PC-3 (cell line): ENCODE measurements at regions not wholly inside any gene's neighbourhood (a gene's known extent, or its start where the extent isn't known, plus 50 kb on each side); places are given as distances from the start of the nearest gene placed in this dataset.

Experiments used
- EZH2 ChIP-seq: fragments of 300-600 bp; sonication (generic); IDR thresholded peaks from one replicate; pipeline ENCODE4 v1.6.1; 2017; ENCODE audit warnings: antibody characterized with exemption, mild to moderate bottlenecking, low read length; ENCODE audit not compliant: unreplicated experiment
- TF ChIP-seq, protein P1 (sequence below): fragments of 300-600 bp; sonication (generic); conservative IDR thresholded peaks from 2 replicates; pipeline ENCODE4 v1.5.1; 2017; ENCODE audit warnings: antibody characterized with exemption, low read depth, mild to moderate bottlenecking, low read length

DNA sequence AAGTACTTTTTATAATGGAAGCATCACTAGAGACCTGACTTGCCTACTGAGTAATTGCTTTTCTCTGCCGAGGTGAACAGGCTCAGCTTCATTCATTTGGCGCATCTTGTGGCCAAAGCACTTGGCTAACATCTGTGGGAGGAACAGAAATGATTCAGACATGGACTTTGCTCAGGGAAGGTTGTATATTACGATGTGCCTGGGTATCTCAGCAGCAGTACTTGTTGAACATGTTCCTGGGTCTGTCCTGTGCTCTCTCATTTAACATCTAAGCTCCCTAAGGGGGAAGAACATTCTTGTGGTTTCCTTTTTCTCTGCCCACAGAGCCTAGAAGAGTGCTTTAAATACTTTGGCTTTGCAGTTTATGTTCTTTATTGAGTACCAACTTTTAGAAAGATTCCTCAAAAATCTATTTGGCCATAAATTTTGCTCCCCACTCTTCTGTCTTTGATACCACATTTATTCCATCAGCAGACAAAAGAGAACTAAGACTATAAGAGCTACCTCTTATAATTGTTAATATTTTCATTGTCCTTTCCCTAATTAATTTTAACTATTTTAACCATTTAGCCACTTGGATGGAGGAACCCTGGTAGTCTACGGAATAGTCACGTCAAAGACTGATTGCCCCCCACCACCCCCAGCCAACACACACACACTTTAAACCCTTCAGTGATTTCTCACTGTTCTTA, 101.2 kb upstream of the EGLN3 start:
- no peak for TF ChIP-seq EZH2
- TF ChIP-seq, protein P1, sequence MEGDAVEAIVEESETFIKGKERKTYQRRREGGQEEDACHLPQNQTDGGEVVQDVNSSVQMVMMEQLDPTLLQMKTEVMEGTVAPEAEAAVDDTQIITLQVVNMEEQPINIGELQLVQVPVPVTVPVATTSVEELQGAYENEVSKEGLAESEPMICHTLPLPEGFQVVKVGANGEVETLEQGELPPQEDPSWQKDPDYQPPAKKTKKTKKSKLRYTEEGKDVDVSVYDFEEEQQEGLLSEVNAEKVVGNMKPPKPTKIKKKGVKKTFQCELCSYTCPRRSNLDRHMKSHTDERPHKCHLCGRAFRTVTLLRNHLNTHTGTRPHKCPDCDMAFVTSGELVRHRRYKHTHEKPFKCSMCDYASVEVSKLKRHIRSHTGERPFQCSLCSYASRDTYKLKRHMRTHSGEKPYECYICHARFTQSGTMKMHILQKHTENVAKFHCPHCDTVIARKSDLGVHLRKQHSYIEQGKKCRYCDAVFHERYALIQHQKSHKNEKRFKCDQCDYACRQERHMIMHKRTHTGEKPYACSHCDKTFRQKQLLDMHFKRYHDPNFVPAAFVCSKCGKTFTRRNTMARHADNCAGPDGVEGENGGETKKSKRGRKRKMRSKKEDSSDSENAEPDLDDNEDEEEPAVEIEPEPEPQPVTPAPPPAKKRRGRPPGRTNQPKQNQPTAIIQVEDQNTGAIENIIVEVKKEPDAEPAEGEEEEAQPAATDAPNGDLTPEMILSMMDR = no peak
